Astrocyte (in vitro differentiated cells and primary cell): ENCODE measurements at regions not wholly inside any gene's neighbourhood (a gene's known extent, or its start where the extent isn't known, plus 50 kb on each side); places are given as distances from the start of the nearest gene placed in this dataset.

Source experiments
- DNase-seq: peaks from one replicate; pipeline ENCODE4 v3.0.0-alpha.2; 2010; ENCODE audit warnings: low read depth
- FAIRE-seq: peaks from 2 replicates; lab custom pipeline; 2011; peaks lifted over from hg19 to GRCh38; lab: Jason Lieb, UNC
- H2AFZ ChIP-seq: 2 replicates; pipeline ENCODE4 v1.6.0; 2012; ENCODE audit warnings: low read depth, low read length, inconsistent platforms
- H3K27ac ChIP-seq: 2 replicates; pipeline ENCODE4 v1.5.1; 2011; ENCODE audit warnings: low read depth, low read length, inconsistent platforms
- H3K27me3 ChIP-seq: 2 replicates; pipeline ENCODE4 v1.6.0; 2011; ENCODE audit warnings: low read length, inconsistent platforms; ENCODE audit not compliant: insufficient read depth
- H3K36me3 ChIP-seq: 2 replicates; pipeline ENCODE4 v1.5.1; 2011; ENCODE audit warnings: low read length, inconsistent platforms; ENCODE audit not compliant: insufficient read depth
- H3K4me1 ChIP-seq: 2 replicates; pipeline ENCODE4 v1.5.1; 2011; ENCODE audit warnings: low read length, inconsistent platforms; ENCODE audit not compliant: insufficient read depth
- H3K4me2 ChIP-seq: 2 replicates; pipeline ENCODE4 v1.6.0; 2012; ENCODE audit warnings: low read length, inconsistent platforms
- H3K4me3 ChIP-seq: 2 replicates; pipeline ENCODE4 v1.5.1; 2011; ENCODE audit warnings: low read depth, mild to moderate bottlenecking, low read length, inconsistent platforms; ENCODE audit not compliant: insufficient read depth
- H3K79me2 ChIP-seq: 2 replicates; pipeline ENCODE4 v1.6.0; 2012; ENCODE audit warnings: mild to moderate bottlenecking, low read length, inconsistent platforms; ENCODE audit not compliant: insufficient read depth
- H3K9ac ChIP-seq: 2 replicates; pipeline ENCODE4 v1.6.0; 2012; ENCODE audit warnings: mild to moderate bottlenecking, low read length, inconsistent platforms
- H3K9me3 ChIP-seq: 2 replicates; pipeline ENCODE4 v1.5.1; 2012; ENCODE audit warnings: low read depth, mild to moderate bottlenecking, low read length, inconsistent platforms; ENCODE audit not compliant: insufficient read depth
- H4K20me1 ChIP-seq: 2 replicates; pipeline ENCODE4 v1.6.0; 2012; ENCODE audit warnings: low read length, inconsistent platforms; ENCODE audit not compliant: insufficient read depth
- H3K27ac Mint-ChIP-seq: one replicate; pipeline ENCODE4 v1.8.0; 2021; ENCODE audit warnings: mild to moderate bottlenecking, mixed read lengths; ENCODE audit not compliant: unreplicated experiment
- H3K27me3 Mint-ChIP-seq: one replicate; pipeline ENCODE4 v1.8.0; 2021; ENCODE audit warnings: low read depth, mixed read lengths; ENCODE audit not compliant: unreplicated experiment
- H3K36me3 Mint-ChIP-seq: one replicate; pipeline ENCODE4 v1.8.0; 2021; ENCODE audit warnings: low read depth, mixed read lengths; ENCODE audit not compliant: unreplicated experiment
- H3K4me1 Mint-ChIP-seq: one replicate; pipeline ENCODE4 v1.8.0; 2021; ENCODE audit warnings: low read depth, mixed read lengths; ENCODE audit not compliant: unreplicated experiment
- H3K4me3 Mint-ChIP-seq: one replicate; pipeline ENCODE4 v1.8.0; 2021; ENCODE audit warnings: mild to moderate bottlenecking, moderate library complexity, mixed read lengths; ENCODE audit not compliant: unreplicated experiment
- H3K9me3 Mint-ChIP-seq: one replicate; pipeline ENCODE4 v1.8.0; 2021; ENCODE audit warnings: mild to moderate bottlenecking, mixed read lengths; ENCODE audit not compliant: unreplicated experiment
- CTCF ChIP-seq: IDR thresholded peaks from 2 replicates; pipeline ENCODE4 v1.5.1; 2011; ENCODE audit warnings: low read depth, mild to moderate bottlenecking, inconsistent platforms, low read length, moderate library complexity; ENCODE audit not compliant: insufficient read depth
- EZH2 ChIP-seq: IDR thresholded peaks from 2 replicates; pipeline ENCODE4 v1.6.1; 2012; ENCODE audit warnings: mild to moderate bottlenecking, low read length, inconsistent platforms; ENCODE audit not compliant: insufficient read depth

- Mint-ChIP-seq H3K4me1 (no peaks in the 10 kb centered on the region), H3K4me3 (no peak overlapping the region), H3K36me3 (no peaks in the 10 kb centered on the region), H3K27ac (no peak overlapping the region), H3K27me3 (no peaks in the 10 kb centered on the region), H3K9me3 (no peaks in the 10 kb centered on the region)
- Histone ChIP-seq H3K36me3 (no peaks in the 10 kb centered on the region), H3K79me2 (no peaks in the 10 kb centered on the region), H3K4me2 (no peak overlapping the region), H2AFZ (no peak overlapping the region), H3K4me1 (no peaks in the 10 kb centered on the region), H3K9me3 (no peaks in the 10 kb centered on the region), H4K20me1 (no peaks in the 10 kb centered on the region), H3K9ac (no peak overlapping the region), H3K4me3 (no peak overlapping the region), H3K27me3 (no peaks in the 10 kb centered on the region), H3K27ac (no peak overlapping the region)
- no peak for TF ChIP-seq EZH2
- FAIRE-seq: no peak
- DNase-seq: no peak
Observed at GRCh38 chr5:110248921-110249320, 477.6 kb downstream of the TMEM232 start.

GRCh38 chr5:110250355-110250754, 476.1 kb downstream of the TMEM232 start:
- H3K27ac Mint-ChIP-seq: no peak overlapping the region
- no peaks in the 10 kb centered on the region for H3K36me3 ChIP-seq
- DNase-seq (no peak), FAIRE-seq (peak; percentile 34)
- H3K9me3 ChIP-seq: no peaks in the 10 kb centered on the region
- TF ChIP-seq EZH2: no peak
- TF ChIP-seq CTCF: no peak
- H3K4me1 Mint-ChIP-seq: no peaks in the 10 kb centered on the region
- no peaks in the 10 kb centered on the region for H3K79me2 ChIP-seq
- no peaks in the 10 kb centered on the region for H3K36me3 Mint-ChIP-seq
- no peaks in the 10 kb centered on the region for H3K4me1 ChIP-seq
- no peaks in the 10 kb centered on the region for H3K9me3 Mint-ChIP-seq
- H3K4me3 ChIP-seq: no peak overlapping the region
- no peak overlapping the region for H3K4me2 ChIP-seq
- H2AFZ ChIP-seq: no peak overlapping the region
- no peaks in the 10 kb centered on the region for H4K20me1 ChIP-seq
- no peak overlapping the region for H3K27ac ChIP-seq
- no peaks in the 10 kb centered on the region for H3K27me3 Mint-ChIP-seq
- no peaks in the 10 kb centered on the region for H3K27me3 ChIP-seq
- no peak overlapping the region for H3K9ac ChIP-seq
- no peak overlapping the region for H3K4me3 Mint-ChIP-seq

- no peaks in the 10 kb centered on the region for H3K4me1 ChIP-seq
- no peaks in the 10 kb centered on the region for H3K36me3 ChIP-seq
- no peaks in the 10 kb centered on the region for H4K20me1 ChIP-seq
- H3K9ac ChIP-seq: no peak overlapping the region
- no peak overlapping the region for H3K4me2 ChIP-seq
- H3K27me3 Mint-ChIP-seq: no peaks in the 10 kb centered on the region
- H3K4me3 ChIP-seq: no peak overlapping the region
- TF ChIP-seq CTCF (no peak), EZH2 (no peak)
- no peaks in the 10 kb centered on the region for H3K4me1 Mint-ChIP-seq
- no peaks in the 10 kb centered on the region for H3K79me2 ChIP-seq
- no peaks in the 10 kb centered on the region for H3K36me3 Mint-ChIP-seq
- H2AFZ ChIP-seq: no peak overlapping the region
- no peak for DNase-seq
- H3K9me3 ChIP-seq: no peaks in the 10 kb centered on the region
- no peak overlapping the region for H3K27ac ChIP-seq
- H3K9me3 Mint-ChIP-seq: no peaks in the 10 kb centered on the region
- H3K27me3 ChIP-seq: no peaks in the 10 kb centered on the region
- FAIRE-seq: no peak
- H3K27ac Mint-ChIP-seq: no peak overlapping the region
- no peak overlapping the region for H3K4me3 Mint-ChIP-seq
Observed at GRCh38 chr5:110250755-110251154, 475.7 kb downstream of the TMEM232 start.
